ENCODE measurements at regions not wholly inside any gene's neighbourhood (a gene's known extent, or its start where the extent isn't known, plus 50 kb on each side); places are given as distances from the start of the nearest gene placed in this dataset.

DNA sequence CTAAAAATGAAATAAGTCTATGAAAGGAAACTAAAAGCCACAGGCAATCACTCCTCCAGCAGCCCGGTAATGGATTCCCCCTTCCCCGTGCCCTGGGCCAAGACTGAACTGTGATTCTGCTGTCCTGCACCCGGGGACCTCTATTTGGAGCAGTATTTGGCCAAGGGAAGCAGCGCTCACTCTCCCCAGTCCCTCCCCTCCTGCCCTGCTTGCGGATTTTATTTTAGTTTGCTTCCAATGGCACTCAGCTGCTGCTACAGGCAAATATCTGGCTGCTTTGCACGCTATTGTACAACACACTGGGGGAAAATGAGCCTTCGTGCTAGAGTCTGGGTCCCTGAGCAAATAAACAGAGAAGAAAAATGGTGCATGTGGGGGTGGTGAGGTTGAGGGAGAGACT is 975.7 kb upstream of the RBFOX1 start:
- intact Hi-C loops (cut with micrococcal nuclease): no loop called here
- ATAC-seq (no peak), DNase-seq (no peak)
- no peak overlapping the region for H3K4me3 Mint-ChIP-seq
- H3K27ac Mint-ChIP-seq: no peak overlapping the region
- no peaks in the 10 kb centered on the region for H3K4me1 Mint-ChIP-seq (ENCODE audit: low read depth)
- H3K36me3 Mint-ChIP-seq (ENCODE audit: low read depth): no peaks in the 10 kb centered on the region
- ChIA-PET CTCF (no interaction called here), POLR2A (no interaction called here)
- no peaks in the 10 kb centered on the region for H3K27me3 Mint-ChIP-seq
- TF ChIP-seq, protein P1, sequence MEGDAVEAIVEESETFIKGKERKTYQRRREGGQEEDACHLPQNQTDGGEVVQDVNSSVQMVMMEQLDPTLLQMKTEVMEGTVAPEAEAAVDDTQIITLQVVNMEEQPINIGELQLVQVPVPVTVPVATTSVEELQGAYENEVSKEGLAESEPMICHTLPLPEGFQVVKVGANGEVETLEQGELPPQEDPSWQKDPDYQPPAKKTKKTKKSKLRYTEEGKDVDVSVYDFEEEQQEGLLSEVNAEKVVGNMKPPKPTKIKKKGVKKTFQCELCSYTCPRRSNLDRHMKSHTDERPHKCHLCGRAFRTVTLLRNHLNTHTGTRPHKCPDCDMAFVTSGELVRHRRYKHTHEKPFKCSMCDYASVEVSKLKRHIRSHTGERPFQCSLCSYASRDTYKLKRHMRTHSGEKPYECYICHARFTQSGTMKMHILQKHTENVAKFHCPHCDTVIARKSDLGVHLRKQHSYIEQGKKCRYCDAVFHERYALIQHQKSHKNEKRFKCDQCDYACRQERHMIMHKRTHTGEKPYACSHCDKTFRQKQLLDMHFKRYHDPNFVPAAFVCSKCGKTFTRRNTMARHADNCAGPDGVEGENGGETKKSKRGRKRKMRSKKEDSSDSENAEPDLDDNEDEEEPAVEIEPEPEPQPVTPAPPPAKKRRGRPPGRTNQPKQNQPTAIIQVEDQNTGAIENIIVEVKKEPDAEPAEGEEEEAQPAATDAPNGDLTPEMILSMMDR (IDR thresholded peaks at IDR 0.05): no peak
- no peaks in the 10 kb centered on the region for H3K9me3 Mint-ChIP-seq

DNA sequence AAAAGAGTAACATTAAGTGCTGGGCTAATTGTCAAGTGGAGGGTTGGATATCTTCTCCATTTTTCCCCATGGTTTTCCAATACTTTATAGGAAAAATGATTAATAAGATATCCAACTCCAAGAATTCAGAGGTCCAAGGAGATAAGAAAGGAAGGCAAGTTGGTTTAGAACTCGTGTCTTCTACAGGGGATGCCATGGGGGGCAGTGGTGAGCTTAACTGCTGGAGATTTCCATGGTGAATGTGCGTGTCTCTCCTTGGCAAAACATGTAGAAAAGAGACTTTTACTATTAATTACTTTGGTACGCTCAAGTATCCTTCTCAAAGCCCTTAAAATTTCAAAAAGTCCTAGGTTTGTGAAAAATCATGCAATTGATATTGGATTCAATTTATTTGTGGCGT is 982.9 kb upstream of the RBFOX1 start:
- TF ChIP-seq, protein P1 (IDR thresholded peaks at IDR 0.05): no peak
- ChIA-PET POLR2A (no interaction called here), CTCF (no interaction called here)
- H3K4me3 Mint-ChIP-seq: no peak overlapping the region
- no peak overlapping the region for H3K27ac Mint-ChIP-seq
- no peaks in the 10 kb centered on the region for H3K4me1 Mint-ChIP-seq (ENCODE audit: low read depth)
- H3K36me3 Mint-ChIP-seq (ENCODE audit: low read depth): no peaks in the 10 kb centered on the region
- ATAC-seq: no peak
- intact Hi-C loops (cut with micrococcal nuclease): no loop called here
- no peak for DNase-seq
- H3K27me3 Mint-ChIP-seq: peaks cover 1% of the 10 kb centered on the region
- H3K9me3 Mint-ChIP-seq: peaks cover 11% of the 10 kb centered on the region

- ATAC-seq: no peak
- peaks cover 12% of the 10 kb centered on the region for H3K9me3 Mint-ChIP-seq
- ChIA-PET CTCF (no interaction called here), POLR2A (interaction anchor here (0.6 kb wide), 1 partner anchor 642 kb away, joined by 3 read pairs; no protein-coding TSS in a partner anchor)
- H3K36me3 Mint-ChIP-seq (ENCODE audit: low read depth): no peaks in the 10 kb centered on the region
- DNase-seq: no peak
- no peak overlapping the region for H3K27ac Mint-ChIP-seq
- H3K4me1 Mint-ChIP-seq (ENCODE audit: low read depth): no peaks in the 10 kb centered on the region
- peaks cover 1% of the 10 kb centered on the region for H3K27me3 Mint-ChIP-seq
- no peak overlapping the region for H3K4me3 Mint-ChIP-seq
- TF ChIP-seq, protein P1 (IDR thresholded peaks at IDR 0.05): no peak
- intact Hi-C loops (cut with micrococcal nuclease): no loop called here
Observed at GRCh38 chr16:6345090-6345489, 987.6 kb upstream of the RBFOX1 start.

DNA sequence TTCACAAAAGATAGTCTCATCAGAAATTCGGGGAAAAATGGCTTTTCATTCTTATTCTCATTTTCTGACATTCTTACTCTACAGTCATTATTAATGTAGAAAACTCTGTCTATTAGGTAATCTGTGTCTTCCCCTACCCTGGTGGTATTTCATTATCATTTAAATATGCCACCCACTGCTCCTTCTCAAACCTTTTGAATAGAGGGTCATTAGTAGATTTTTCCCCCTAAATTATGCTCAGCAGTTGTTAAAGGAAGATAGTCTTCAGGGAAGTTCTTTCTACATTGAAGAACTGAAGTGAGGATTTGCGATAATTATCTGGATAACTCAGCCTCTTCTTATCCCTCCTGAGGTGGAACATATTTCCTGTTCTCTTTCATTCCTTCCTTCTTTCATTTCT is 989.5 kb upstream of the RBFOX1 start:
- TF ChIP-seq, protein P1 (IDR thresholded peaks at IDR 0.05): no peak
- no peaks in the 10 kb centered on the region for H3K36me3 Mint-ChIP-seq (ENCODE audit: low read depth)
- intact Hi-C loops (cut with micrococcal nuclease): no loop called here
- H3K4me3 Mint-ChIP-seq: no peak overlapping the region
- H3K27me3 Mint-ChIP-seq: peaks cover 1% of the 10 kb centered on the region
- H3K27ac Mint-ChIP-seq: no peak overlapping the region
- H3K4me1 Mint-ChIP-seq (ENCODE audit: low read depth): no peaks in the 10 kb centered on the region
- no peak for DNase-seq
- ChIA-PET POLR2A (no interaction called here), CTCF (no interaction called here)
- ATAC-seq: no peak
- H3K9me3 Mint-ChIP-seq: peaks cover 16% of the 10 kb centered on the region

DNA sequence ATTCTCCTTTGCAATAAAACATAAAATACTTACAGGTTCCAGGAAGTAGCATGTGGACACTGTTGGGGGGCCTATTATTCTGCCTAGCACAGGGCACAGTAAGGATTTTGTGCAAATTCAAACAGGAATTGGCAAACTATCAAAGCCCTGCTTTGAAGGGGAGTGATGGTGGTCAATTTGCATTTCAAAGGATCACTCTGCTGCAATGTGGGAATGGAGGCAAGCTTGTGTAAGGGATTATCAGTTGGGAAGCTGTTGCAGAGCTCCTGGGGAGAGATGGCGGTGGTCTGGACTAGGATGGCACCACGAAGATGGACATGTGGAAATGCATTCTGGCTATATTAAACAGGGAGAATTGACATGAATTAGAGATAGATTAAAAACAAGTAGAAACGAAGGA is 990.7 kb upstream of the RBFOX1 start:
- intact Hi-C loops (cut with micrococcal nuclease): no loop called here

More for the DNA sequence above, 990.7 kb upstream of the RBFOX1 start:
- no peak overlapping the region for H3K27ac Mint-ChIP-seq
- peaks cover 17% of the 10 kb centered on the region for H3K9me3 Mint-ChIP-seq
- H3K4me3 Mint-ChIP-seq: no peak overlapping the region
- peaks cover 1% of the 10 kb centered on the region for H3K27me3 Mint-ChIP-seq
- ATAC-seq (no peak), DNase-seq (no peak)
- no peaks in the 10 kb centered on the region for H3K4me1 Mint-ChIP-seq (ENCODE audit: low read depth)
- ChIA-PET CTCF (no interaction called here), POLR2A (no interaction called here)
- H3K36me3 Mint-ChIP-seq (ENCODE audit: low read depth): no peaks in the 10 kb centered on the region
- TF ChIP-seq, protein P1 (IDR thresholded peaks at IDR 0.05): no peak

All from activated CD8-positive, alpha-beta T cell treated with anti-CD3 and anti-CD28 coated beads for 36 hours (primary cell).